Epithelial cell of proximal tubule (primary cell): ENCODE measurements at regions not wholly inside any gene's neighbourhood (a gene's known extent, or its start where the extent isn't known, plus 50 kb on each side); places are given as distances from the start of the nearest gene placed in this dataset.

Experiments used
- DNase-seq: peaks from one replicate; pipeline ENCODE4 v3.0.0-alpha.2; 2011; ENCODE audit warnings: low read depth
- H3K4me3 ChIP-seq: 2 replicates; pipeline ENCODE4 v1.5.1; 2011; ENCODE audit warnings: low read depth, mild to moderate bottlenecking, low read length
- CTCF ChIP-seq: conservative IDR thresholded peaks from 2 replicates; pipeline ENCODE4 v1.5.1; 2012; ENCODE audit warnings: low read depth, mild to moderate bottlenecking, low read length

DNA sequence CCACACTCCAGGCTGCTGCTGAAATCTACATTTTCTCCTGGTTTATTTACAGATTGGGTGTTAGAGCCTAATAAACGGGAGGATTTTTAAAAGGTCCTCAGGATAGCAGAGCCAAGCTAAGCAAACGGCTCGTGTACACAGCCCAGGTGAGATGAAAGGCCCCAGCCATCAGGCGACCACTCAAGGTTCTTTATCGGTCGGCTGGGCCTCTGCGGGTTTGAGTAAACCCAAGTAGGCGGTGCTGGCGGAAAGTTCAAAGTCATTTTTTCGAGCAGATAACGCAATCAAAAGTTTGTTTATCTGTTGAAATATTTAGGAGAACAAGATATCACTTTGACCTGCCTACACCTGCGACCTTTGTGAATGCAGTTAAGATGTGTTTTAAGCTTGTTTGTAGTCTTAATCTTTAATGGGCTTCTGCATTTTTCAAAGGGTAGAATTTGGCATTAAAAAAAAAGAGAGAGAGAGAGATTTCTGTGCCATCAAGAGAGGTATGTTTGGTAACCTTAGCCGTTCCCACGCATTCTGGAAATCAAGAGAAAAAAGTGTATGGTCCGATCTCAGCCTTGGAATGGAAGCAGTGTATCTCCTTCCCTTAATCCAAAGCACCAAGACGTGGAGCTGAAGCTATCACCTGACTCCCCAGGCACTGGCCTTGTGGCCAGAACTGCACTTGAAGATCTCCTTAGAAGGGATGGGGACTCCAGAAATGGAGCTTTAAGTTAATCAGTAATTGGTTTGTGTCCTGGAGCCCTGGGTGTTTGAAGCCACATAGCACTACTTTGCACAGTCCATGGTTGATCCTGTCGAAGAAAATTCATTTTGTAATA, 301.7 kb upstream of the IRX5 start:
- no peak for DNase-seq
- H3K4me3 ChIP-seq, result no peak overlapping the region
- no peak for TF ChIP-seq CTCF

- no peak overlapping the region for H3K4me3 ChIP-seq
- TF ChIP-seq CTCF, result no peak
- DNase-seq, result no peak
Measured at GRCh38 chr16:54627616-54628015, 303.0 kb upstream of the IRX5 start.

DNA sequence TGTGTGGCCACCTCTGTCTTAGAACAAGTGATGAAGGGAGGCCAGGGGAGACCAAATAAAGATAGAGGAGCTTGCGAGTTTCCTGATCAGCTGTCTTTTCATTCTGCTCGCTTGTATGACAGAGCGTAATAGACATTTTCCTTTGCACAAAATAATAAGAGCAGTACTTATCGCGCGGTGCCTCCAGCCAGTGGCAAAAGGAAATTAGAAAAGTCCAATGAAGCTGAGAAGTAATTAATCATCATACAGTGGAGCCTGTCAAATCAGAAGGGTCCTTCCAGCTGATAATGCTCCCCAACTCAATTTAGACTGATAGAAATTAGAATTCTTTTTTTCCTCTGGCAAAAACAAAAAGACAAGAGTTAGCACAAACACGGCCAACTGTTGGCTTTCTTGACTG, 307.0 kb upstream of the IRX5 start:
- DNase-seq, result no peak
- H3K4me3 ChIP-seq, result no peak overlapping the region
- TF ChIP-seq CTCF, result no peak

- no peak for TF ChIP-seq CTCF
- no peak overlapping the region for H3K4me3 ChIP-seq
- no peak for DNase-seq
Measured at GRCh38 chr16:54620197-54620596, 310.5 kb upstream of the IRX5 start.

- no peak for TF ChIP-seq CTCF
- H3K4me3 ChIP-seq, result no peak overlapping the region
- no peak for DNase-seq
Measured at GRCh38 chr16:54616610-54617009, 314.1 kb upstream of the IRX5 start.

DNA sequence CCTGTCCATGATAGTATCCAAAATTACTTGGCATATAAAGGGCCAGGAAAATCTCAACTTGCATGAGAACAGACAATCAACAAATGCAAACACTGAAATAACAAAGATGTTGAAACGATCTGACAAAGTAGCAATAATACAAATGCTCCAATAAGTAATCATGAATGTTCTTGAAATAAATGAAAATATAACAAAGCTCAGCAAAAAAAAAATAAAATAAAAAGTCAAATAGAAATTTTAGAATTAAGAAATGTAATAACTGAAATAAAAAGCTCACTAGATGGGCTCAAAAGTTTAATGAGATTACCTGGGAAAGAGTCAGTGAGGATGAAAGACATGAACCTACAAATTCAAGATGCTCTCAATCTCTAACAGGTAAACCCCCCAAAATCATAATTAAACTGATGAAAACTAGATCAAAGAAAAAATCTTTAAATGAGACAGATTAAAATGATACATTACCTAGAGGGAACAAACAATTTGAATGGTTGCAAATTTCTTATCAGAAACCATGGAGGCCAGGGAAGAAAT, 319.0 kb upstream of the IRX3 start:
- TF ChIP-seq CTCF, result no peak
- no peak overlapping the region for H3K4me3 ChIP-seq
- DNase-seq, result no peak

DNA sequence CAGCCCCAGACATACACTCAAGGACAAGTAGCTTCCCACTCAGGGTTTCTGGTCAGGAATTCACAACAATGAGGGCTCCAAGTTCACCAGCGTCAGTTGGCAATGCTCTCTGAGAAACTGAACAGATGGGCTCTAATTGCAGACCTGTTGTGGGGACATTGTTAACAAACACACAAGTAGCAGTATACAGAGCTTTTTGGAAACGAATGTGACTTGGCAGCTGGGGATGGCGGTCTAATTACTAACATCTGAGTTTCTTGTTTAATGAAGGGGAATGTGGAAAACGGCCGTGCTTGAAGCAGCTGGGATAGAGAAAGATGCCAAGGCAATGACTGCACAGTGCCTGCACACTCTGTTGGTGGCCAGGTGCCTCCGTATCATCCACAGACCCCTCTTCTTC, 316.1 kb upstream of the IRX3 start:
- no peak for DNase-seq
- no peak overlapping the region for H3K4me3 ChIP-seq
- TF ChIP-seq CTCF, result no peak
